Activated naive CD4-positive, alpha-beta T cell treated with Interleukin-2 at 50 U/mL for 16 hours (primary cell): ENCODE measurements at regions not wholly inside any gene's neighbourhood (a gene's known extent, or its start where the extent isn't known, plus 50 kb on each side); places are given as distances from the start of the nearest gene placed in this dataset.

ENCODE experiments used
- DNase-seq: peaks from one replicate; pipeline ENCODE4 v3.0.0-alpha.2; 2020

GRCh38 chr1:59159557-59160203 lies 137.2 kb upstream of the FGGY start:
- DNase-seq = no peak

DNA sequence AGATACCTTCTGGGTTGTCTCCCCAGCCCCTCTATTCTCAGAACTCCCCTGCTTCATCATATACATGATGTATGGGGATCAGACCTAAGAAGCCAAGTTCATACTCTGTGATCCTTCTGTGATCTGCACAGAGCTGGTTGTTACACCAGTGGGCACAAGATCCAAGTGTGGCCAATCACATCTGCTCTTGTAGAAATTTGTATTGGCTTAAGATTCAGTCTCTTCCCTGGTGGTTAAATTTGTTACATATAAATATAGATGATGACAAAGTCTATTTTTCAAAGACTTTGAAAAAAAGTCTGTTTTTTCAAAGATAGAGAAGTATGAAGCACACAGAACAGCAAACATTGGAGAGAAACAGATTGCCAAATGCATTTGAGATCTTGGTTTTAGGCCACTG lies 135.8 kb upstream of the FGGY start:
- DNase-seq = no peak

DNA sequence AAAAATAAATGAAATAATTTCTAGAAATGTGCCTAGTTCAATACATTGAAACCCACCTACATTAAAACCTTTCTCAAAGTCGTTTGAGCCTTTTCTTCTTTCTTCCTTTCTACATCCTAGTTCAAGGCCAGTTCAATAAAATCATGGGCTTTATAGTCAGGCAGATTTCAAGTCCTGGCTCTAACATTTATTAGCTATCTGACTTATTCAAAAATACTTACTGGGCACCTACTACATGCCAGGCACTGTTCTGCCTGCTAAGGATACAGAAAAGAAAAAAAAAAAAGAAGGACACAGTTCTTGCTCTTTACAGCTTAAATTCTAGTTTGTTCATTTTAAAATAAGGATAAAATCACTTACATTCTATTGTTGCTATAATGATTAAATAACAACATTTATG lies 134.2 kb upstream of the FGGY start:
- no peak for DNase-seq

DNA sequence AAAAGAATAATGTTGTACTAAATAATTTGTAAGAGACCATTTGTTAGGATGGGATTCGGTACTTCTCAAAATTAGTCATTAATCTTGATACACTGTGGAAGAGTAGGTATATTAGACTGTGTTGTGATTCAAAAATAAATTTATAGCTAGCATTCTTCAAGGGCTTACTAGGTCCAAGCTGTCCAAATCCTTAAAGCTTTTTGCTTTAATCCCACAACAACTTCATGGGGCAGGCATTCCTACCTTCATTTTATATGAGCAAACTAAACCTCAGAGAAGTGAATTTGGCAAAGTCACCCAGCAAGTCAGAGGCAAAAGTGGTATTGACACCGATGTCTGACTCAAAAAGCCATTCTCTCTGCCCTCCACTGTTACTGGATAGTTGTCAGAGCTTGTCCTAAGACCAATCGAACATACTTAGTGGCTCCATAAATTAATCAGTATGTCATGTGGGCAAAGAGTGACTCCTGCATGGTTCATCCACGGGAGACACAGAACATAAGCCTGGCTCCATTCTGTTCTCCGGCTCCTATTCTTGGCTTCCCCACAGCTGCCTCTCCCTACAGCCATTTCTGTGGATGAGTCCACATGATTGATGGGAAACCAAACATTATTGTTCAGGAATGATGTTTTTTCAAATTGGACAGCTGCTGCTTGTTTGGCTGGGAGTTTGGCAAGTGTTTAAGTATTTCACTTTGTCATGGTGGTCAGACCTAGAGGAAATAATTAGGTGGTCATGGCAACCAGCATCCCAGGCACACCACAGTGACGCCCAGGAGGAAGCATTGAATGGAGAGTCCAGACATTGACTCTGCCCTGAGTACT lies 133.4 kb upstream of the FGGY start:
- no peak for DNase-seq

DNA sequence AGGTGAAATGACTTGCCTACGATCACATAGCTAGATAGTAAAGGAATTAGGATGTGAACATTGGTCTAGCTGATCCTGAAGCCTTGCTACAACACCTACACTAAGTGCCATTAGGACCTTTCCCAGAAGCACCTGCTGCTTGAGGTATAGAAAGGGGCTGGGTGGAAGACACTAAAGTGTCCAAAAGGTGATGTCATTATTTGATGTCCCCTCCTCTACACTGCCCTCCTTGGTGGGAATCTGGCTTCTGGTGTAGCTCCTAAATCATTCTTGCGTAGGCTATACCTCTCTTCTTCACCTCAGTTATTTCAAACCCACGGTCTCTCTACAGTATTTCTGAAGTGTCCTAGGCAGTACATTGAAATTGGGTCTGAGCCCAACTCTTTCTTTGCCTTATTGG lies 132.5 kb upstream of the FGGY start:
- DNase-seq = no peak

GRCh38 chr1:59165353-59165752 lies 131.5 kb upstream of the FGGY start:
- no peak for DNase-seq

- no peak for DNase-seq
Observed at GRCh38 chr1:59169703-59170102, 127.2 kb upstream of the FGGY start.

DNA sequence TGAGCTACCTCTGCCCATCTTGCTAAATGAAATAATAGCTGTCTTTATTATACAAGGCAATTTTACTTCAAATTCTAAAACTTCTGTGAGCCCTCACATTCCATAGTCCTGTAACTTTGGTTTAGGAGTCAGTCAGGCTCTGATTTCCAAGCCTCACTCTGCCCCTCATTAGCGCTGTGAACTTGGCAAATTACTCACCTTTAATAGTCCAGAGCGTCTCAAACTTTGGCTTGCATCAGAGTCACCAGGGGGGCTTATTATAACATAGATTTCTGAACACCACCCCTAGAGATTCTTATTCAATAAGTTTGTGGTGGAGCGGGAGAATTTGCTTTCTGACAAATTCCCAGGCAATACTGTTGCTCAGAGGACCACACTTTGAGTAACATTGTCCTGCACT lies 126.2 kb upstream of the FGGY start:
- no peak for DNase-seq

GRCh38 chr1:59171788-59172187 lies 125.1 kb upstream of the FGGY start:
- DNase-seq = no peak

DNA sequence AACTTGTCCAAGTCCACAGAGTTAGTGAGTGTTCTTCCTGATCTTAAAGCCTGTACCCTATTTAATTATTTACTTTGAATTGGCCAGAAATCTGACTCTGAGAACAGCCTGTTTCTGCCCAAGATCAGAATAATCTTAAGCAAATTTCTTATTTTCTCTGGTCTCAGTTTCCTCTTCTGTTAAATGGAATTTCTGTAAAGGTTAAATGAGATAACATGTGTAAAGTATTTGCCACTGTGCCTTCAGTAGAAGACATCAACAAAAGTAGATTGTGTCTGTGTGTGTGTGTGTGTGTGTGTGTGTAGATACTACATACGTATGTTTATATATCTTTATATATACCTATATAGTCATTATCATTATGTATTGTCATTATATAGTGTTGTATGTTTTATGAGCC lies 124.2 kb upstream of the FGGY start:
- DNase-seq = no peak

DNA sequence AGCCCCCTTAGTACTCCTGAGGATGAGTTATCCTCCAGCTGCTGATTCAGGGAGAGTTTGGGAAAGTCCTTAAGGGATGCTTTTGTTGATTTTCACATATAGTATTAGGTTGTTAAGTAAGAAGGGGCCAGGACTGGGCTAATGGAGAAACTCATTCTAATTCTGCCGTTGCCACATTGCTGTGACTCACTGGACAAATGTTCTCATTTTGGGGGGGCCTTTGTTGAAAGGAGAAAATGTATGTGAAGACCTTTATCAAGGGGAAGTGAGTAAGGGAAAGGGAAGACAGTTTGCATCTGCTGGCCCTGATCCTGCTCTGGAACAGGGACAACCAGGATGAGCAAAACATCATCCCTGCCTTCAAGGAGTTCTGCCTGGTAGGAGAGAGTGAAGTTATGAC lies 123.2 kb upstream of the FGGY start:
- DNase-seq = no peak

GRCh38 chr1:59176471-59176870 lies 120.4 kb upstream of the FGGY start:
- DNase-seq = no peak

- no peak for DNase-seq
Observed at GRCh38 chr1:59177756-59178155, 119.1 kb upstream of the FGGY start.

DNA sequence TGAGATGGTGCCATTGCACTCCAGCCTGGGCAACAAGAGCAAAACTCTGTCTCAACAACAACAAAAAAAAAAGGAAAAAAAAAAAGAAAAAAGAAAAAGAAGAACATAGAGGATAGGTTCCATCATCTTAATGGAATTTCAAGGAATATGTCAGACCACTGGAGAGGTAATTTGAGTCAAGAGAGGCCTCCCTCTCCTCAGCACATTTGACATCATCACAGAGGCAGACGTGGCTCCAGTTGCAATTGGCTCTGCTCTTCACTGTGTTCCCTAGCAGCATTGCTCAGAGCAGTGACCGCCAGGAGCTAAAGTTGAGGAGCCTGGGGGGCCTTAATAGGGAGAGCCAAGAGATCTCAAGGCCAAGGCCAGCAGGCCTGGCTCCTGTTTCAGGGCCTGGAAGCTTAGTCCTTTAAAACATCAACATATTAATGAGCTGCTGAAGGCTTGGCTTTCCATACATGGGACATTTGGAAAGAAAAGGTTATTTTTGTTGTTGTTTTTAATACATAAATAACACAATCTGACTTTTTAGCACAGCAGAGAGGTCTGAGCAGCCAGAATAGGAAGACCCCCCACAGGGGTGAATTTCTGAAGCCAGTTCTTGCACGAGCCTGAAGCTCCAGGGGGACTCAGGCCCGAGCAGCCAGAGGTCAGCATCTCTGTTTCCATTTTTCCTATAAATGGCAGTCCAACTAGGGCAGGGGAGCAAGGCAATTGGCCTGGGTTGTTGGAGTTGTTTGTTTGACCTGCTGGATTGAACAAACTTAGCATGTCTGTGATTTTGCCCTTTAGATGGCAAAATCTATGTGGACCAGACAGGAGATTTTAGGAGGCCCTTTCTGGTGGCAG lies 118.3 kb upstream of the FGGY start:
- DNase-seq = no peak

GRCh38 chr1:59179673-59180072 lies 117.2 kb upstream of the FGGY start:
- DNase-seq = no peak

- DNase-seq = no peak
Observed at GRCh38 chr1:59180735-59181134, 116.2 kb upstream of the FGGY start.

- no peak for DNase-seq
Observed at GRCh38 chr1:59183749-59184317, 113.1 kb upstream of the FGGY start.

DNA sequence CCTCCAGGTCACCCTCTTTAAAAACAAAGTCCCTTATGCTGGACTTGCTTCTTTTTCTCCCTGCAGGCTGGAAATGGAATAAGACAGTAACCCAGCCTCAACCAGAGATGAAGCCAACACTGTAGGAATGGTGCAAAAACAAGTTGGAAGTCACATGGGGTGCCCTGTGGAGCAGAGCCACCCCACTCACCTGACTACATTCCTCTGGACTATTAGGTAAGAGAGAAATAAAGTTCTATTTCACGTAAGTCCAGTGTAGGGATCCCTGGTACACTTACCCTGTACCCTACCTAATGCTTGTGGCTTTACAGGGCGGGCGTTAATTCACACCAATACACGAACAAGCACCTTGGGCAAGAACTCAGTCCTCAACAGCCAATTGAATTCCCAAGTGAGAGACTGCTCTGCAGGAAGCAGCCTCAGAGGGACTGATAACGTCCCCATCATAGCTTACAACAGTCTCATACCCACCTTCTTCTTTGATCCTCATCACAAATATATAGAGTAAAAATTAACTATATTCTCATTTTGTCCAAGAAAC lies 112.5 kb upstream of the FGGY start:
- no peak for DNase-seq

- DNase-seq = no peak
Observed at GRCh38 chr1:59185163-59185860, 111.6 kb upstream of the FGGY start.

- no peak for DNase-seq
Observed at GRCh38 chr1:59186656-59187055, 110.2 kb upstream of the FGGY start.

DNA sequence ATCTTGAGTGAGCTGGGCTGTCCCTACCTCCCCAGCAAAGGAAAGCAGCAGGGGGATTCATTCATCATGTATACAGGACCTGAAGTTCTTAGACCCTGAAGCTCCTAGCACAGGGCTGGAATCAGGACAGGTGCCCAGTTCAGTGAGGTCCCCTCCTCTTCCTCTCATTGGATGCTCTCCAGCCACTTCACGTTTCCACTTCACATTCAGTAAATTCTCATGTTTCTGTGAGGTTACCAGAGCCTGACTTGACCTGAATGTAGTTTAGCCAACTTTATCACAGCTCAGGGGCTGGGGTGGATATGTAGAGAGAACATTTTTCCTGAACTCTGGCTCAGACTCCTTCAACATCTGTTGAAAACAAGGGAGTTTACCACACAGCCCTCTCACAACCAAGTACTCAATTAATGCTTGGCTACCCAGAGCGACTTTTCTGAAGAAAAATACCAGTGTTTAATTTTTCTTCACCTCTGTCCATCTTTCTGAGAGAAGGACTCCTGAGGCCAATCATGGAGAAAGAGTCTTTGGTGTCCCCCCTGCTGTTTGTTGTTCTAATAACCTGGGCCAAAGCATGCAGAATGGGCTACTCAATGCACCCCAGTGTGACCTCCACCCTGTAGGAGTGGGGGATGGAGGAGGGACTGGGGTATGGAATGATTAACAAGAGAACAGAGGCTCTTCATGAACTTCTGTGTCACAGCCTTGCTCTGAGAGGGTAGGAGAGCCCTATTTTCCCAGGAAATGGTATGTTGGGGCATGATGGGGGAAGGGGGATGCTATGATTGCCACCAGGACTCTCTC lies 108.3 kb upstream of the FGGY start:
- DNase-seq = no peak
